ENCODE measurements at regions not wholly inside any gene's neighbourhood (a gene's known extent, or its start where the extent isn't known, plus 50 kb on each side); places are given as distances from the start of the nearest gene placed in this dataset.

DNA sequence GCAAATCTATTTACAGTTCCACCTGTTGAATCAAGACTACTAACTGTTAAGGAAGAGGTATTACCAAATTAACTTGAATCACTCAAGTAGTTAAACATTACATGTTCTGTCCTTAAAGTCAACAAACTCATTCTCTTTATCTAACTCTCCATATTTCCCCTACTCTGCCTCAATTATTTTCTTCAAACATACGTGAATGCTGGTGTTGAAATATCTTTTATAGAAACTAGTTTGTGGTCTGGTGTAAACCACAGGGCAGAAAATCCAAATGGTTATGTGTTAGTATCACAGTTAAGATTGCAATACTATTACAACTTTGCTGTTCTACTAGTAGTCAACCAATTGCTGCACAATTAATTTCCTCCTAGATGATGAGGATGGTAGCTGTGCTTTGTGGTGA, 603.5 kb downstream of the KCTD16 start (continued):
- TF ChIP-seq REL (CRISPR knock-in tag; conservative IDR thresholded peaks at IDR 0.05): no peak
- no peak for TF ChIP-seq ZNF629 (CRISPR knock-in tag; conservative IDR thresholded peaks at IDR 0.05)
- TF ChIP-seq SNAPC2 (CRISPR knock-in tag; IDR thresholded peaks at IDR 0.05): no peak
- no peak for TF ChIP-seq SRSF1 (optimal IDR thresholded peaks at IDR 0.05; ENCODE audit: low read depth, low read length)

GRCh38 chr5:144773628-144774027, 603.0 kb downstream of the KCTD16 start:
- TF ChIP-seq CBX5 (CRISPR knock-in tag; IDR thresholded peaks at IDR 0.05; ENCODE audit: borderline replicate concordance) (no peak), BCL6 (CRISPR knock-in tag; IDR thresholded peaks at IDR 0.05) (no peak), MAFK (conservative IDR thresholded peaks at IDR 0.05 in 1 of 2, IDR thresholded peaks at IDR 0.05 in 1 of 2; ENCODE audit: low read length in 2 of 2) (peak in 1 of 2 experiments; percentile 54; a peak in 2 of 4 replicates), ZNF407 (CRISPR knock-in tag; IDR thresholded peaks at IDR 0.05; ENCODE audit: not compliant biosample characterization) (no peak), YY1 (IDR thresholded peaks at IDR 0.05; ENCODE audit: insufficient read depth, insufficient replicate concordance, low read depth, low read length) (no peak), ZNF878 (CRISPR knock-in tag; IDR thresholded peaks at IDR 0.05) (no peak), KAT8 (CRISPR knock-in tag; IDR thresholded peaks at IDR 0.05) (no peak), ZKSCAN8 (CRISPR knock-in tag; IDR thresholded peaks at IDR 0.05; ENCODE audit: borderline replicate concordance) (no peak)
- TF ChIP-seq, protein P1, sequence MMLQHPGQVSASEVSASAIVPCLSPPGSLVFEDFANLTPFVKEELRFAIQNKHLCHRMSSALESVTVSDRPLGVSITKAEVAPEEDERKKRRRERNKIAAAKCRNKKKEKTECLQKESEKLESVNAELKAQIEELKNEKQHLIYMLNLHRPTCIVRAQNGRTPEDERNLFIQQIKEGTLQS (CRISPR knock-in tag; IDR thresholded peaks at IDR 0.05): no peak
- no TSS peak for BruUV-seq (replicated peaks)
- intact Hi-C loops (cut with micrococcal nuclease; ENCODE audit: unreplicated experiment) (no loop called here), in situ Hi-C loops (cut with HindIII; ENCODE audit: extremely low pct_ligation_motif_present, low pct_unique_long_range_greater_than_20kb) (no loop called here)
- no peak overlapping the region for H3K9ac ChIP-seq (ENCODE audit: insufficient read depth, low read depth, low read length)
- no peak for FAIRE-seq
- H3K36me3 ChIP-seq (replicated peaks in 1 of 2; ENCODE audit: control insufficient read depth in 1 of 2, insufficient read depth in 2 of 2, low read length in 2 of 2): no peaks in the 10 kb centered on the region
- no peaks in the 10 kb centered on the region for H3K4me1 ChIP-seq (ENCODE audit: insufficient read depth, low read length)
- no peak overlapping the region for H3K4me3 ChIP-seq (replicated peaks in 1 of 3; ENCODE audit: insufficient read depth in 1 of 3, low read depth in 2 of 3, low read length in 3 of 3)
- no peaks in the 10 kb centered on the region for H4K20me1 ChIP-seq (ENCODE audit: insufficient read depth, low read length)
- H3K27me3 ChIP-seq (ENCODE audit: control insufficient read depth in 1 of 2, insufficient read depth in 2 of 2, low read length in 2 of 2): no peaks in the 10 kb centered on the region
- ChIA-PET CTCF (ENCODE audit: low intra/inter-chr PET ratio, low total read pairs) (no interaction called here), POLR2A (no interaction called here)
- H2AFZ ChIP-seq (ENCODE audit: low read length): no peak overlapping the region
- WGBS (ENCODE audit: low lambda C conversion rate): 16% methylated on average over 4 of the region's 4 CpGs
- DNase-seq (ENCODE audit: low spot score): no peak
- H3K27ac ChIP-seq (ENCODE audit: extremely low read length, insufficient read depth, low read length): no peak overlapping the region
- H3K9me3 ChIP-seq (ENCODE audit: low read length): no peaks in the 10 kb centered on the region
- no peaks in the 10 kb centered on the region for H3K79me2 ChIP-seq (ENCODE audit: insufficient read depth, low read length)
- H3K4me2 ChIP-seq (ENCODE audit: low read depth, low read length): no peak overlapping the region
- no peak for ATAC-seq

Measured in HepG2 (cell line).